HCT116 (cell line): ENCODE measurements at regions not wholly inside any gene's neighbourhood (a gene's known extent, or its start where the extent isn't known, plus 50 kb on each side); places are given as distances from the start of the nearest gene placed in this dataset.

Source experiments
- ATAC-seq: fragments of 200-7000 bp; cut with Tn5 transposase; 2 replicates; pipeline ENCODE4 v1.9.1; 2020; ENCODE audit warnings: mild to moderate bottlenecking, moderate library complexity
- BruUV-seq: library from RNA; stranded (reverse); fragments of 400-500 nt; replicated peaks from 2 replicates; lab custom pipeline; 2021; lab: Mats Ljungman, UMichigan
- CTCF ChIA-PET: fragments of 300-600 bp; sonication (Branson Sonifier 250); formaldehyde crosslinking; loops from one replicate; lab custom pipeline; 2021; ENCODE audit warnings: antibody characterized with exemption; lab: Charles Lee
- POLR2A ChIA-PET: fragments of 300-600, 350-600 bp; sonication (Branson Sonifier 250); formaldehyde crosslinking; loops from one replicate; lab custom pipeline; 2021; ENCODE audit warnings: antibody characterized with exemption; lab: Charles Lee
- RAD21 ChIA-PET, 2 experiments: fragments of 300-600 bp; sonication (Branson Sonifier 250); formaldehyde crosslinking; loops; one replicate each; lab custom pipeline; 2023; ENCODE audit warnings: low total read pairs in 2 of 2; ENCODE audit not compliant: uncharacterized antibody in 2 of 2, unreplicated experiment in 2 of 2, low non-redundant PET in 1 of 2; lab: Charles Lee
- DNase-seq: peaks from one replicate; pipeline ENCODE4 v3.0.0-alpha.2; 2010; ENCODE audit warnings: low read depth, low spot score
- H2AFZ ChIP-seq: fragments of 200-600 bp; shearing (Covaris generic), sonication (generic); 2 replicates; pipeline ENCODE4 v1.6.1; 2017; ENCODE audit warnings: low read depth, mixed run types, mixed read lengths, antibody characterized with exemption, low read length; ENCODE audit not compliant: poor library complexity, severe bottlenecking
- H3K27ac ChIP-seq: 2 replicates; pipeline ENCODE4 v1.5.1; 2012; ENCODE audit warnings: low read depth, low read length
- H3K27me3 ChIP-seq: fragments of 200-600 bp; sonication (generic); 2 replicates; pipeline ENCODE4 v1.6.1; 2016; ENCODE audit warnings: mixed run types, low read length, mixed read lengths; ENCODE audit not compliant: insufficient read depth
- H3K36me3 ChIP-seq, 2 experiments: fragments of 200-500 bp in 1 of 2; fragments of 200-600 bp in 1 of 2; sonication (Bioruptor generic) in 1 of 2; sonication (generic) in 1 of 2; 2 replicates each; pipeline versions ENCODE4 v1.5.1 to v1.6.1; 2014 to 2016; ENCODE audit warnings: low read length in 2 of 2, inconsistent platforms in 1 of 2, mixed read lengths in 1 of 2, mixed run types in 1 of 2; ENCODE audit not compliant: insufficient read depth in 2 of 2, control insufficient read depth in 1 of 2
- H3K4me1 ChIP-seq, 2 experiments: fragments of 200-600 bp in 1 of 2; sonication (generic) in 1 of 2; 2 replicates each; pipeline versions ENCODE4 v1.5.1 to v1.6.1; 2012 to 2017; ENCODE audit warnings: low read length in 2 of 2, inconsistent platforms in 1 of 2, mild to moderate bottlenecking in 1 of 2, mixed read lengths in 1 of 2, mixed run types in 1 of 2, moderate library complexity in 1 of 2; ENCODE audit not compliant: insufficient read depth in 2 of 2, control insufficient read depth in 1 of 2
- H3K4me2 ChIP-seq: fragments of 200-600 bp; sonication (generic); 2 replicates; pipeline ENCODE4 v1.6.1; 2017; ENCODE audit warnings: mixed run types, low read length, mixed read lengths
- H3K4me3 ChIP-seq, 2 experiments: fragments of 200-600 bp in 1 of 2; sonication (generic) in 1 of 2; replicated peaks in 1 of 2; 2 replicates each; pipeline ENCODE4 v1.5.1; 2011 to 2016; ENCODE audit warnings: low read length in 2 of 2, control low read depth in 1 of 2, low read depth in 1 of 2, mild to moderate bottlenecking in 1 of 2, mixed read lengths in 1 of 2, mixed run types in 1 of 2
- H3K79me2 ChIP-seq: fragments of 200-600 bp; sonication (generic); 2 replicates; pipeline ENCODE4 v1.6.1; 2017; ENCODE audit warnings: mild to moderate bottlenecking, mixed run types, low read length, moderate library complexity, mixed read lengths; ENCODE audit not compliant: insufficient read depth
- H3K9ac ChIP-seq: fragments of 200-600 bp; sonication (generic); 2 replicates; pipeline ENCODE4 v1.6.1; 2016; ENCODE audit warnings: low read length, mixed read lengths
- H3K9me2 ChIP-seq: fragments of 200-600 bp; sonication (generic), shearing (Covaris generic); 2 replicates; pipeline ENCODE4 v1.6.1; 2017; ENCODE audit warnings: mixed run types, mild to moderate bottlenecking, moderate library complexity; ENCODE audit not compliant: insufficient read depth
- H3K9me3 ChIP-seq, 2 experiments: fragments of 200-500 bp in 1 of 2; fragments of 200-600 bp in 1 of 2; sonication (Bioruptor generic) in 1 of 2; sonication (generic) in 1 of 2; 2 replicates each; pipeline ENCODE4 v1.6.1; 2014 to 2017; ENCODE audit warnings: low read length in 2 of 2, mixed read lengths in 2 of 2, inconsistent platforms in 1 of 2, low read depth in 1 of 2, mild to moderate bottlenecking in 1 of 2, mixed run types in 1 of 2, moderate library complexity in 1 of 2; ENCODE audit not compliant: control insufficient read depth in 1 of 2, insufficient read depth in 1 of 2
- H4K20me1 ChIP-seq: fragments of 200-600 bp; sonication (generic), shearing (Covaris generic); 2 replicates; pipeline ENCODE4 v1.6.1; 2017; ENCODE audit warnings: mixed run types, mild to moderate bottlenecking, moderate library complexity; ENCODE audit not compliant: insufficient read depth
- CEBPB ChIP-seq: IDR thresholded peaks from 2 replicates; pipeline ENCODE4 v1.6.1; 2012; ENCODE audit warnings: low read depth
- POLR2AphosphoS5 ChIP-seq: IDR thresholded peaks from 2 replicates; pipeline ENCODE4 v1.6.1; 2011; ENCODE audit warnings: mild to moderate bottlenecking, low read depth, low read length, moderate library complexity
- YY1 ChIP-seq: IDR thresholded peaks from 2 replicates; pipeline ENCODE4 v1.6.1; 2011; ENCODE audit warnings: low read length, low read depth, moderate library complexity, mild to moderate bottlenecking; ENCODE audit not compliant: insufficient replicate concordance; ENCODE audit errors: extremely low read depth
- intact Hi-C: fragments of 100-400 bp; cut with micrococcal nuclease; formaldehyde crosslinking; loops from 2 replicates; pipeline ENCODE4 v1.10.0; 2022
- TF ChIP-seq, protein P1 (sequence below): IDR thresholded peaks from 2 replicates; pipeline ENCODE4 v1.6.1; 2012
- TF ChIP-seq, protein P2 (sequence below): IDR thresholded peaks from 2 replicates; pipeline ENCODE4 v1.6.1; 2012

DNA sequence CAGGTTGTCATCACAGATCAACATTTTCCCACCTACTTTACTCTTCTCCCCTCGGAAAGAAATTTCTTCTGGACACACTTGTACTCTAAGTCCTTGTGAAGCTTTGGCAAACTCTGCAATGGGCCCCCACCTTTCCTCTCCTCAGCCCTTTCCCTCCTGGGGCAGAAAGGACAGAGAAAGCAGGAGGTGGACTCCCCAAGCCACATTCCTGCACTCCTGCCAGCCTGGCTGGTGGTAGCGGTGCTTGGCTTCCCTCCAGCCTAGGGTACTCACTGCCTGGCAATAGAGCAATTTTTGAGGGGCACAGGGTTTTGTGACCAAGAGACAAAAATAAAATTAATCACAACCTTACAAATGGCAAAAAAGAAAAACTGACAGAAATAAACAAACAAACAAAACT, 451.4 kb downstream of the ZSWIM6 start:
- Histone ChIP-seq H3K27me3 (peaks cover 44% of the 10 kb centered on the region), H3K9me2 (no peaks in the 10 kb centered on the region), H3K4me1 (no peaks in the 10 kb centered on the region), H2AFZ (no peak overlapping the region), H3K36me3 (no peaks in the 10 kb centered on the region), H3K9me3 (no peaks in the 10 kb centered on the region), H3K4me2 (no peak overlapping the region), H4K20me1 (no peaks in the 10 kb centered on the region), H3K27ac (no peak overlapping the region), H3K9ac (no peak overlapping the region), H3K4me3 (no peak overlapping the region), H3K79me2 (no peaks in the 10 kb centered on the region)
- no peak for TF ChIP-seq POLR2AphosphoS5
- no peak for DNase-seq
- no TSS peak for BruUV-seq
- ChIA-PET POLR2A (no interaction called here), CTCF (interaction anchor here (2.3 kb wide), 1 partner anchor 15 kb away, joined by 10 read pairs; no protein-coding TSS in a partner anchor), RAD21 (no interaction called here)
- no peak for ATAC-seq
- intact Hi-C loops: no loop called here

GRCh38 chr5:61784341-61784740, 452.3 kb downstream of the ZSWIM6 start:
- no peaks in the 10 kb centered on the region for H3K9me2 ChIP-seq
- H3K27me3 ChIP-seq: peaks cover 35% of the 10 kb centered on the region
- H3K4me2 ChIP-seq: no peak overlapping the region
- H3K9me3 ChIP-seq: no peaks in the 10 kb centered on the region
- no peak for ATAC-seq
- no peaks in the 10 kb centered on the region for H3K79me2 ChIP-seq
- H4K20me1 ChIP-seq: no peaks in the 10 kb centered on the region
- POLR2A ChIA-PET: no interaction called here
- no TSS peak for BruUV-seq
- H2AFZ ChIP-seq: no peak overlapping the region
- no peak for DNase-seq
- no peaks in the 10 kb centered on the region for H3K4me1 ChIP-seq
- TF ChIP-seq YY1 (no peak), CEBPB (no peak)
- TF ChIP-seq, protein P1, sequence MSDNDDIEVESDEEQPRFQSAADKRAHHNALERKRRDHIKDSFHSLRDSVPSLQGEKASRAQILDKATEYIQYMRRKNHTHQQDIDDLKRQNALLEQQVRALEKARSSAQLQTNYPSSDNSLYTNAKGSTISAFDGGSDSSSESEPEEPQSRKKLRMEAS: no peak
- TF ChIP-seq, protein P2, sequence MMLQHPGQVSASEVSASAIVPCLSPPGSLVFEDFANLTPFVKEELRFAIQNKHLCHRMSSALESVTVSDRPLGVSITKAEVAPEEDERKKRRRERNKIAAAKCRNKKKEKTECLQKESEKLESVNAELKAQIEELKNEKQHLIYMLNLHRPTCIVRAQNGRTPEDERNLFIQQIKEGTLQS: no peak
- TF ChIP-seq, all 23 proteins: peak for 0
- H3K9ac ChIP-seq: no peak overlapping the region
- intact Hi-C loops: no loop called here
- CTCF ChIA-PET: no interaction called here
- no peaks in the 10 kb centered on the region for H3K36me3 ChIP-seq
- H3K4me3 ChIP-seq: no peak overlapping the region
- RAD21 ChIA-PET: no interaction called here
- no peak overlapping the region for H3K27ac ChIP-seq
